Psoas muscle (tissue), 7 donors: ENCODE measurements at regions not wholly inside any gene's neighbourhood (a gene's known extent, or its start where the extent isn't known, plus 50 kb on each side); places are given as distances from the start of the nearest gene placed in this dataset.
"Not testable (repeated sequence)": the region's sequence is repeated elsewhere in the genome, so short reads cannot be mapped to it uniquely, and the experiment has no call there.

Experiments
- ATAC-seq, 4 donors: fragments of 200-7000 bp; cut with Tn5 transposase; one replicate each; pipeline ENCODE4 v1.9.1; 2020; ENCODE audit warnings: moderate library complexity in 3 of 4, mild to moderate bottlenecking in 2 of 4
- DNase-seq, 2 donors: peaks; one replicate each; pipeline ENCODE4 v3.0.0-alpha.2; 2020
- H3K27ac ChIP-seq: fragments of 200-600 bp; one replicate; pipeline ENCODE4 v1.8.0; 2022
- H3K27me3 ChIP-seq, 3 donors: fragments of 200-600 bp in 1 of 3; one replicate each; pipeline versions ENCODE4 v1.6.1 to v1.8.0; 2013 to 2022; ENCODE audit warnings: low read length in 2 of 3, mild to moderate bottlenecking in 2 of 3, moderate library complexity in 1 of 3; ENCODE audit not compliant: insufficient read depth in 3 of 3
- H3K36me3 ChIP-seq, 2 donors: fragments of 200-600 bp in 1 of 2; one replicate each; pipeline versions ENCODE4 v1.6.1 to v1.8.0; 2013 to 2022; ENCODE audit warnings: low read depth in 1 of 2, mild to moderate bottlenecking in 1 of 2, moderate library complexity in 1 of 2; ENCODE audit not compliant: insufficient read depth in 1 of 2
- H3K4me1 ChIP-seq: fragments of 200-600 bp; one replicate; pipeline ENCODE4 v1.8.0; 2022
- H3K4me3 ChIP-seq: fragments of 200-600 bp; one replicate; pipeline ENCODE4 v1.8.0; 2022; ENCODE audit warnings: mild to moderate bottlenecking
- H3K9me3 ChIP-seq: fragments of 200-600 bp; one replicate; pipeline ENCODE4 v1.8.0; 2022
- WGBS, 3 donors: extraction: QIAGEN DNeasy Blood & Tissue Kit; methylation state at CpG; one replicate each; pipeline versions ENCODE4 v1.1.6 to v1.1.7; 2013; 5-methylcytosine and 5-hydroxymethylcytosine counted together
- intact Hi-C, 2 donors: fragments of 100-400 bp; cut with DNase I; formaldehyde crosslinking; loops; one replicate each; pipeline versions ENCODE4 v1.11.0 to v1.14.2; 2022
- TF ChIP-seq, protein P1 (sequence below): fragments of 200-600 bp; IDR thresholded peaks from one replicate; pipeline ENCODE4 v1.8.0; 2022; ENCODE audit warnings: antibody characterized with exemption
- donor health status: healthy with polysubstance abuse.
- donor health status: DM: no; HTN: no; CAD: no; lungs with moderate emphysema.
- donor health status: Bipolar disorder and iron deficiency.
- donor health status: healthy.
- donor health status: DM: yes; HTN: yes; CAD: no.
- donor health status: DM: no; HTN: no; CAD: no.
- donor health status: DM: yes; HTN: yes; CAD: no.

DNA sequence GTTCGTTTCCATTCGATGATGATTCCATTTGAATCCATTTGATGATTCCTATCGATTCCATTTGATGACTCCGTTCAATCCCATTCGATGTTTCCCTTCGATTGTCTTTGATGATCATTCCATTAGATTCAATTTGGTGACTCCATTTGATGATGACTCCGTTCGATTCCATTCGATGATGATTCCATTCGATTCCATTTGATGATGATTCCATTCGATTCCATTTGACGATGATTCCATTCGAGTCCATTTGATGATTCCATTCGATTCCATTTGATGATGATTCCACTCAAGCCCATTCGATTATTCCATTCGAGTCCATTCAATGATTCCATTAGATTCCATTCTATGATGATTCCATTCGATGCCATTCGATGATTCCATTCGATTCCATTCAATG lies 2730.6 kb downstream of the RPIA start:
- ATAC-seq, H3K27me3 ChIP-seq, H3K4me1 ChIP-seq, H3K36me3 ChIP-seq, H3K27ac ChIP-seq, DNase-seq, intact Hi-C loops, H3K4me3 ChIP-seq: not testable (repeated sequence)
- H3K9me3 ChIP-seq: peaks cover 25% of the 10 kb centered on the region
- WGBS, 3 donors: 83% methylated on average over 19 of the region's 19 CpGs

DNA sequence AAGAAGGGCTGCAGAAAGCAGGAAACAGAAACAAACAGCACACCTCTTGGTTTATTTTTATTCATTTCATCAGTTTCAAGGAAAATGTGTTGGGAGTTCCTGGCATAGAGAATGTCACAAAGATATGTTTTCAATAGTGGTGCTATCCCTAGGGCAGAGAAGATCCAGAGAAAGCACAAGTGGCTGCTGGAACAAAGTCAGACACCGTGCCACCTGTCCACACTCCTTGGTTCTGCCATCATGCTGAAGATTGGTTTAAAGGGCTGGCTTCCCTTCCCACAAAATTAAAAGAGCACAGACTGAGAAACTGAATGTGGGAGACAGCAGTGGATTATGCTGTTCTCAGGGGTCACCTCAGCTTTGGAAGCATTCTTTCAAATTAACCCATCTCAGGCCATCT lies 2735.7 kb downstream of the RPIA start:
- 39 to 51% (median 46%) methylated on average over 1 of the region's 1 CpG for WGBS, 3 donors
- H3K36me3 ChIP-seq, intact Hi-C loops, H3K4me3 ChIP-seq, H3K27ac ChIP-seq, H3K4me1 ChIP-seq, H3K27me3 ChIP-seq, DNase-seq, ATAC-seq: not testable (repeated sequence)
- peaks cover 12% of the 10 kb centered on the region for H3K9me3 ChIP-seq

DNA sequence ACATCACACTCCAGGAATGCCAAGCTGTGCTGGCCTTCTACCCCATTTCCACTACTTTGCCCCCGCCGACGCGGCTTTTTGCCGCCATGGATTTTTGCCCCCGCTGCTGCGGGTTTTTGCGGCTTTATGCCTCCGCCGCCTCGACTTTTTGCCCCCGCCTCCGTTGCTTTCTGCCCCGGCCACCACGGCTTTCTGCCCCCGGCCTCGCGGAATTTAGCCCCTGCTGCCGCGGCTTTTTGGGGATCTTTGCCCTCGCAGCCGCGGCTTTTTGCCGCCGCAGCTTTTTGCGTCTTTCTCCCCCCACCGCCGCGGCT lies 2750.4 kb downstream of the RPIA start:
- H3K4me1 ChIP-seq, H3K27ac ChIP-seq, intact Hi-C loops, H3K36me3 ChIP-seq, H3K9me3 ChIP-seq: not testable (repeated sequence)
- peak in 1 of 2 donors; percentile 52 for DNase-seq
- 7 to 13% (median 7%) methylated on average over 29 of the region's 29 CpGs for WGBS, 3 donors
- Histone ChIP-seq H3K4me3 (peak overlapping the region; percentile 61), H3K27me3 (peaks cover 0 to 40% (median 15%) of the 10 kb centered on the region in 3 donors)
- ATAC-seq: peak in 1 of 4 donors; percentile 37

DNA sequence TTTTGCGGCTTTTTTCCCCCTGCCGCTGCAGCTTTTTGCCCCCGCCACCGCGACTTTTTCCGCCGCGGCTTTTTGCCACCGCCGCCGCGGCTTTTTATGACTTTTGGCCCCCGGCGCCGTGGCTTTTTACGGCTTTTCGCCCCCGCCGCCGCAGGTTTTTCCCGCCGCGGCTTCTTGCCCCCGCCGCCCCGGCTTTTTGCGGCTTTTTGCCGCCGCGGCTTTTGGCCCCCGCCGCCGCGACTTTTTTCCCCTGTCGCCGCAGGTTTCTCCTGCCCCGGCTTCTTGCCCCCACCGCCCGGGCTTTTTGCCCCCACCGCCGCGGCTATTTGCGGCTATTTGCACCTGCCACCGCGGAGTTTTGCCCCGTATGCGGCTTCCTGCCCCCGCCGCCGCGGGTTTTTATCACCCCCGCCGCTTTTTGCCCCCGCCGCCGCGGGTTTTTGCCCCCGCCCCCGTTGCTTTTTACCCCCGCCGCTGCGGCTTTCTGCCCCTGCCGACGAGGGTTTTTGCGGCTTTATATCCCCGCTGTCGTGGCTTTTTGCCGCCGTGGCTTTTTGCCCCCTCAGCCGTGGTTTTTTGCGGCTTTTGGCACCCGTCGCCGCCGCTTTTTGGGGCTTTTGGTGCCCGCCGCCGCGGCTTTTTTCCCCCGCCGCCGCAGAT lies 2750.9 kb downstream of the RPIA start:
- peaks cover 0 to 38% (median 15%) of the 10 kb centered on the region in 3 donors for H3K27me3 ChIP-seq
- H3K36me3 ChIP-seq: no peaks in the 10 kb centered on the region
- 5 to 10% (median 7%) methylated on average over 82 of the region's 82 CpGs for WGBS, 3 donors
- TF ChIP-seq, protein P1, sequence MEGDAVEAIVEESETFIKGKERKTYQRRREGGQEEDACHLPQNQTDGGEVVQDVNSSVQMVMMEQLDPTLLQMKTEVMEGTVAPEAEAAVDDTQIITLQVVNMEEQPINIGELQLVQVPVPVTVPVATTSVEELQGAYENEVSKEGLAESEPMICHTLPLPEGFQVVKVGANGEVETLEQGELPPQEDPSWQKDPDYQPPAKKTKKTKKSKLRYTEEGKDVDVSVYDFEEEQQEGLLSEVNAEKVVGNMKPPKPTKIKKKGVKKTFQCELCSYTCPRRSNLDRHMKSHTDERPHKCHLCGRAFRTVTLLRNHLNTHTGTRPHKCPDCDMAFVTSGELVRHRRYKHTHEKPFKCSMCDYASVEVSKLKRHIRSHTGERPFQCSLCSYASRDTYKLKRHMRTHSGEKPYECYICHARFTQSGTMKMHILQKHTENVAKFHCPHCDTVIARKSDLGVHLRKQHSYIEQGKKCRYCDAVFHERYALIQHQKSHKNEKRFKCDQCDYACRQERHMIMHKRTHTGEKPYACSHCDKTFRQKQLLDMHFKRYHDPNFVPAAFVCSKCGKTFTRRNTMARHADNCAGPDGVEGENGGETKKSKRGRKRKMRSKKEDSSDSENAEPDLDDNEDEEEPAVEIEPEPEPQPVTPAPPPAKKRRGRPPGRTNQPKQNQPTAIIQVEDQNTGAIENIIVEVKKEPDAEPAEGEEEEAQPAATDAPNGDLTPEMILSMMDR: no peak
- ATAC-seq: peak in 2 of 4 donors; percentile 28 to 61
- H3K9me3 ChIP-seq: no peaks in the 10 kb centered on the region
- H3K27ac ChIP-seq: no peak overlapping the region
- intact Hi-C loops: no loop called here
- peaks cover 5% of the 10 kb centered on the region for H3K4me1 ChIP-seq
- H3K4me3 ChIP-seq: peak overlapping the region; percentile 61
- DNase-seq: peak; percentile 27 to 60

DNA sequence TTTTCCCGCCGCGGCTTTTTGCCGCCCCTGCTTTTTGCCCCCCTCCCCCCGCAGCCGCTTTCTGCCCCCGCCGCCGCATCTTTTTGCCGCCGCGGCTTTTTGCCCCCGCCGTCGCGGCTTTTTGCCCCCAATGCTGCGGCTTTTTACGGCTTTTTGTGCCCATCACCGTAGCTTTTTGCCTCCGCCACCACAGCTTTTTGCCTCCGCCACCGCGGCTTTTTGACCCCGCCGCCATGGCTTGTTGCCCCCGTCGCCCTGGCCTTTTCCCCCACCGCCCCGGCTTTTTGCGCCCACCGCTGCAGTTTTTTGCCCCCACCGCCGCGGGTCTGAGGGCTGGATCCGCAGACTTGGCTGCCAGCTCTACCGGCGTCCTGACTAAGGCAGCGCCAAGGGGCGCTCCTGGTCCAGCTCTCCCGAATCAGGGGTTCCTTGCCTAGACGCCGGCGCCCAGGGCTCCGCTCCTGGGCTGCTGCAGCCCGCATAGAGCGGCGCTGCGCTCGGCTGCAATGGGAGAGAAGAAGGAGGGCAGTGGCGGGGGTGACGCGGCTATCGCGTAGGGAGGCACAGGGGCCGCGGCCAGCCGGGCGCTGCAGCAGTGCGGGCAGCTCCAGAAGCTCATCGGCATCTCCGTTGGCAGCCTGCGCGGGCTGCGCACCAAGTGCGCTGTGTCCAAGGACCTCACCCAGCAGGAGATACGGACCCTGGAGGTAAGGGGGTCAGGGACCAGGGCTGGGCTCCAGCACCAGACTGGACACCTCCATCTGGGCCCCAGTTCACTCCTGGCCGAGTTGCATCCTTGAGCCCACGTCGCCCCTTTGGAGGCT lies 2751.6 kb downstream of the RPIA start:
- H3K9me3 ChIP-seq, H3K4me1 ChIP-seq, H3K36me3 ChIP-seq, intact Hi-C loops, H3K27ac ChIP-seq: not testable (repeated sequence)
- 9 to 14% (median 12%) methylated on average over 44 to 50 of the region's 69 CpGs for WGBS, 3 donors
- Histone ChIP-seq H3K27me3 (peaks cover 0 to 37% (median 15%) of the 10 kb centered on the region in 3 donors), H3K4me3 (peak overlapping the region; percentile 61)
- peak in 1 of 2 donors; percentile 49 for DNase-seq
- ATAC-seq: peak; percentile 19 to 56 (median 38)

DNA sequence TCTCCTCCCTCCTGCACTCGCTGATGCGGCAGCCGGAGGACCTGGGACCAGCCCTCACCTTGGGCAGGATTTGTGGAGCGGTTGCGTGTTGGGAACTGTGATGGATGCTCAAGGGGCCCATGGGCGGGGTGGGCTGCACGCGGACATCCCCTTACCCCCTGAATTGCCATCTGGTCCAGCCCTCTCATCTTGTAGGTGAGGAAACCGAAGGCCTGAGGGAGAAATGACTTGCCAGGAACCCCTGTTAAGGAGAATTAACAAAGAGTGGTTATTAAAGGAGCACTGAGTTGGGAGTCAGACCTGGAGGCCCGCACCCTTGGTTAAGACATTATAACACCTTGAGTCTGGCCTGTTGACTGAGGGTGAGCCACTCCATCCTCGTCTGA lies 2752.2 kb downstream of the RPIA start:
- H3K27ac ChIP-seq, H3K9me3 ChIP-seq, intact Hi-C loops, H3K4me1 ChIP-seq, H3K4me3 ChIP-seq, ATAC-seq, H3K36me3 ChIP-seq: not testable (repeated sequence)
- peak; percentile 5 to 43 for DNase-seq
- H3K27me3 ChIP-seq: peaks cover 0 to 37% (median 15%) of the 10 kb centered on the region in 3 donors
- WGBS, 3 donors: 65 to 70% (median 67%) methylated on average over 8 to 9 of the region's 11 CpGs

DNA sequence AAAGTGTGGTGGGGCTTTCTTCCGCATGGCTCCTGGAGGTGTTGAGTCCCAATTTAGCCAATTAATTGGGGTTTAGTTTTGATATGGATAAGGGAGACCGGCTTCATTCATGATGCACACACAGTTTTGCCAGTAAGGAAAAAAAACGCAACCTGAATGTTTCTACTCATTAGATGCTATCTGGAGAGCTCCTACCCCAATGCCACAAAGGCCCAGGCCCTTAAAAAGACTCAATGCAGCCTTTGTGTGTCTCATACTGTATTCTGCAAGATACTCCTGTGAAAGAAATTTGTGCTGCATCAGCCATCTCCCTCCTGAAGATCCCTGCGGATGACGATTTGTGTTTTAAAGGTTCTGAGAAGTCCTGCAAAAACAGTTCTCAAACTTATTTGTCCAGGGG lies 2754.2 kb downstream of the RPIA start:
- WGBS, 3 donors: 78 to 83% (median 81%) methylated on average over 2 to 4 of the region's 5 CpGs

DNA sequence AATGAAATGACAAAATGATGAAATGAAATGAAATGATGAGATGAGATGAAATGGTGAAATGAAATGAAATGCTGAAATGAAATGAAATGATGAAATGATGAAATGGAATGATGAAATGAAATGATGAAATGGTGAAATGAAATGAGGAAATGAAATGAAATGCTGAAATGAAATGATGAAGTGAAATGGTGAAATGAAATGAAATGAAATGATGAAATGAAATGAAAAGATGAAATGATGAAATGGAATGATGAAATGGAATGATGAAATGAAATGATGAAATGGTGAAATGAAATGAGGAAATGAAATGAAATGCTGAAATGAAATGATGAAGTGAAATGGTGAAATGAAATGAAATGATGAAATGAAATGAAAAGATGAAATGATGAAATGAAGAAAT lies 2755.0 kb downstream of the RPIA start:
- H3K4me3 ChIP-seq, H3K4me1 ChIP-seq, H3K9me3 ChIP-seq, DNase-seq, H3K27ac ChIP-seq, H3K36me3 ChIP-seq, ATAC-seq, intact Hi-C loops: not testable (repeated sequence)
- peaks cover 0 to 27% (median 15%) of the 10 kb centered on the region in 3 donors for H3K27me3 ChIP-seq

More for the DNA sequence above, 2754.2 kb downstream of the RPIA start:
- H3K9me3 ChIP-seq, H3K4me3 ChIP-seq, H3K27ac ChIP-seq, intact Hi-C loops, H3K36me3 ChIP-seq, H3K4me1 ChIP-seq, DNase-seq, ATAC-seq: not testable (repeated sequence)
- peaks cover 0 to 27% (median 15%) of the 10 kb centered on the region in 3 donors for H3K27me3 ChIP-seq

DNA sequence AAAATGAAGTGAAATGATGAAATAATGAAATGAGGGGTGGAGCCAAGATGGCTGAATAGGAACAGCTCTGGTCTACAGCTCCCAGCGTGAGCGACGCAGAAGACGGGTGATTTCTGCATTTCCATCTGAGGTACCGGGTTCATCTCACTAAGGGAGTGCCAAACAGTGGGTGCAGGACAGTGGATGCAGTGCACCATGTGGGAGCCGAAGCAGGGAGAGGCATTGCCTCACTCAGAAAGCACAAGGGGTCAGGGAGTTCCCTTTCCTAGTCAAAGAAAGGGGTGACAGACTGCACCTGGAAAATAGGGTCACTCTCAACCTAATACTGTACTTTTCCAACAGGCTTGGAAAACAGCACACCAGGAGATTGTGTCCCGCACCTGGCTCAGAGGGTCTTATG lies 2755.4 kb downstream of the RPIA start:
- peaks cover 0 to 24% (median 14%) of the 10 kb centered on the region in 3 donors for H3K27me3 ChIP-seq
- H3K4me1 ChIP-seq, DNase-seq, intact Hi-C loops, H3K4me3 ChIP-seq, H3K27ac ChIP-seq, H3K36me3 ChIP-seq, H3K9me3 ChIP-seq, ATAC-seq: not testable (repeated sequence)
- 87 to 90% (median 90%) methylated on average over 6 of the region's 7 CpGs for WGBS, 3 donors

DNA sequence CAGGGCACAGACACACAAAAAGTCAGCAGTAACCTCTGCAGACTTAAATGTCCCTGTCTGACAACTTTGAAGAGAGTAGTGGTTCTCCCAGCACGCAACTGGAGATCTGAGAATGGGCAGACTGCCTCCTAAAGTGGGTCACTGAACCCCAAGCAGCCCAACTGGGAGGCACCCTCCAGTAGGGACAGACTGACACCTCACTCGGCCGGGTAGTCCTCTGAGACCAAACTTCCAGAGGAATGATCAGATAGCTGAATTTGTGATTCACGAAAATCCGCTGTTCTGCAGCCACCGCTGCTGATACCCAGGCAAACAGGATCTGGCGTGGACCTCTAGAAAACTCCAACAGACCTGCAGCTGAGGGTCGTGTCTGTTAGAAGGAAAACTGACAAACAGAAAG lies 2756.0 kb downstream of the RPIA start:
- 83 to 91% (median 90%) methylated on average over 5 to 7 of the region's 8 CpGs for WGBS, 3 donors

More for the DNA sequence above, 2756.0 kb downstream of the RPIA start:
- intact Hi-C loops, H3K27ac ChIP-seq, ATAC-seq, H3K4me1 ChIP-seq, H3K4me3 ChIP-seq, H3K36me3 ChIP-seq, H3K9me3 ChIP-seq, DNase-seq: not testable (repeated sequence)
- peaks cover 0 to 18% (median 8%) of the 10 kb centered on the region in 3 donors for H3K27me3 ChIP-seq
